Activated CD4-positive, alpha-beta T cell treated with anti-CD3 and anti-CD28 coated beads, Interleukin-10, Interleukin-2, amounts not matched to agents 100 ng/mL and 50 ng/mL, durations not matched to agents 16 hours and 8 hours (primary cell): ENCODE measurements at regions not wholly inside any gene's neighbourhood (a gene's known extent, or its start where the extent isn't known, plus 50 kb on each side); places are given as distances from the start of the nearest gene placed in this dataset.

Experiments used
- DNase-seq: peaks from one replicate; pipeline ENCODE4 v3.0.0-alpha.2; 2020

DNA sequence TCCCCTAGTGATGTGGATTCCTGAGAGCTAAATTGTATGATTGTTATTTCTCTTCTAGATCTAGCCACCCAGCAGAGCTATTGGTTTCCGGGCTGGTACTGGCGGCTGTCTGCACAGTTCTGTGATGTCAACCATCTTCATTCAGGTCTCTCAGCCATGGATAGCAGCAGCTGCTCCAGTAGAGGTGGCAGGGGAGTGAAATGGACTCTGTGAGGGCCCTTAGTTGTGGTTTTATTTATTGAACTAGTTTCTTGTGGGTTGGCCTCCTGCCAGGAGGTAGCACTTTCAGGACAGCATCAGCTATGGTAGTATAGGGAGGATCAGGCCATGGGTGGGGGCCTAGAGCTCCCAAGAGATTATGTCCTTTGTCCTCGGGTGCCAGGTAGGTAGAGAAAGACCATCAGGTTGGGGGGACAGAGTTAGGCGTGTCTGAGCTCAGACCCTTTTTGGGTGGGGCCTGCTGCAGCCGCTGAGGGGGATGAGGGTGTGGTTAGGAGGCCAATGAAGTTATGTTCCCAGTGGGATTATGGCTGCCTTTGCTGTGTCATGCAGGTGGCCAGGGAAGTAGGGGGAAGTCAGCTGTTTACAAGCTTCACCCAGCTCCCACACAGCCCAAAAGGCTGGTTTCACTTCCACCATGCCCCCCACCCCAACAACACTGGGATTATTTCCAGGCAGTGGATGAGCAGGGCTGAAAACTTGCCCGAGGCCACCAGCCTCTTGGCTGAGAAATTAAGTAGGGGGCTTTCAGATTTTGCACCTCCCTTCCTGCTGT is 55.1 kb upstream of the RGS4 start:
- no peak for DNase-seq

- no peak for DNase-seq
Measured at GRCh38 chr1:163006051-163006834, 62.9 kb upstream of the RGS4 start.

GRCh38 chr1:162997499-162998285 is 71.5 kb upstream of the RGS4 start:
- no peak for DNase-seq

DNA sequence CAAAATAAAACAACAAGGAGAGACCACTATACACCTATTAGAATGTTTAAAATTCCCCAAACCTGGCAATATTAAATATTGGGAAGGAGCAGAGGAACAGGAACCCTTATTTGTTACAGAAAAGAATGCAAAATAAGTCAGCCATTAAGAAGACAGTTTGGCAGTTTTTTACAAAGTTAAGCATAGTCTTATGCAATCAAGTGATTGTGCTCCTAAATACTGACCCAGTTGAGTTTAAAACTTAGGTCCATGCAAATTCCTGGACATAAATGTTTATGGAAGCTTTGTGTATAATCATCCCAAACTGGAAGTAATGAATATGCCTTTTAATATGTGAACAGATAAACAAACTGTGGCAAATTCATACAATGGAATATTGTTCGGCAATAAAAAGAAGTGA is 72.9 kb upstream of the RGS4 start:
- no peak for DNase-seq

- DNase-seq = no peak
Measured at GRCh38 chr1:162994921-162995320, 74.2 kb upstream of the RGS4 start.

- DNase-seq = no peak
Measured at GRCh38 chr1:162993846-162994245, 75.3 kb upstream of the RGS4 start.

DNA sequence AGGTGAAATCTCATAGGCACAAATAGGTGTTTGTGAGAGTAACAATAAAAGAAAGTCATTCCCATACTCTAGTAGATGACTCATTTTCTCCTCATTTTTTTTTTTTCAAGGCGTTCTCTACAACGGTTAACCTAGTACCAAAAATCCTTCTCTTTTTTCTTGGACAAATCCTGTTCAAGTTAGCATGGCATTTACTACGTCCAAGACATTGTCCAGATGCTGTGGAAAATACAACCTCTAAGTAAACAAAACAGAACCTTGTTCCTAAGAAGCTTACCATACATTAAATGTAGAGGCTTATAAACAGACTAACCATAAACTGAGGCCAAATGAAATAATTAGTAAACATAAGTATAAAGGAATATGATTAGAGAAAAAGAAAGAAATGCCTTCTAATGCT is 76.2 kb upstream of the RGS4 start:
- no peak for DNase-seq

GRCh38 chr1:162991444-162991843 is 77.7 kb upstream of the RGS4 start:
- DNase-seq = no peak

DNA sequence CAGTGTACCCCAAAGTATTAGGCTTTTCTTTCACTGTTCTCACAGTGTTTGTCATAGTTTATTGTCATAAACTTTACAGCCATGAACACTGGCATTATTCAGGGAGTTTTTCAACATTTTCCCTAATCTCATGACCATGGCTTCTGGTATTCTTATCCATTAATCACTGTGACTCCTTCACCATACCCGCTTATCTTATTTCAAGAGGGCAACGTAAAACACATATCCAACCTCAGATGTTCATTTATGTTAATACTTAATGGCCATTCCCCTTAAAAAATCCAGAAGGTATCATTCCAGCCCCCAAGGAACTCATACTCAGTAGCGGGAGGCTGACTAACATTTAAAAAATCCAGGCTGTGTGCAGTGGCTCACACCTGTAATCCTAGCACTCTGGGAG is 78.5 kb upstream of the RGS4 start:
- no peak for DNase-seq

DNA sequence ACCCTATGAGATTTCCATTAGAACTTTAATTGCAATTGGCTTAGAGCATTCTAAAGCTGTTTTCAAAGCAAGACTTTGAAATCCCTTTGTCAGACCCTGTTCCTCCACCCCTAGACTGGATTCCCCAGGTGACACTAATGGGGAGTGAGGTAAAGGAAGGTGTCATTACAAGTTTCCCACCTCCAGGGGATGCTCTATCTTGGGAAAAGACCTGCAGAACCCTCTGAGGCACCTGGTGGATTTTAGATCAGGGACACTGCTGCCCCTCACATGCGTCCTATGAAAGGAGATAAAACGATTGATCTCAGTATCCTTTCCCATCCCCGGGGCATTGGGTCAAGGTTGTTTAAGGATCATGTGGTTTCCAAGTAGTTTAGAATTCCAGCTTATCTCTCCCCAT is 80.3 kb upstream of the RGS4 start:
- DNase-seq = no peak

- no peak for DNase-seq
Measured at GRCh38 chr1:162987866-162988265, 81.3 kb upstream of the RGS4 start.

DNA sequence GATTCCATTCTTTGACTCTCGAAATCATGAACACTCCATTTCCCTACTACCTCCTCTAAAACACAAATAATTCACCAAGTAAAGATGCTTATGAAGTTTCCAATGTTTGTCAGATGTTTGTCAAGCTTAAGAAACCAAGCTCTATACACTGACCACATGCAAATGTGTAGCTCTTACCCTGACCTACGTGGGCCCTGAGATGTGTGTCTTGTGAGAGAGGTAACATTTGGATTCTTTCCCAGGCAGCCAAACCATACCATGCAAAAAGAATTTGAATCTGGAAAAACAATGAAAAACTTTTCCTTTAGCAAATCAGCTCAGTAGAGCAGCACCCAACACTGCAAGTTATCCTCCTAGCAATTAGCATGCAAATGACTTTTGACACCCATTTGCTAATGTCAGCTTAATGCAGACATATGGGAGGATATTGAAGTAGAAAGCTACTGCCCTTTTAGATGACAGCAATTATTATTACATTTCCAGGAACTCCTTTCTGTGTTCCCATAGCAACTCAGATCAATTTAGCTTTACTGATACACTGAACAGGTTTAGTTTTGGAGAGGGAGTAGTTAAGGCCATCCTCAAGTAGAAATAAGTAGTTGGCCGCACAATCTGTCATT is 83.2 kb upstream of the RGS4 start:
- DNase-seq = no peak

DNA sequence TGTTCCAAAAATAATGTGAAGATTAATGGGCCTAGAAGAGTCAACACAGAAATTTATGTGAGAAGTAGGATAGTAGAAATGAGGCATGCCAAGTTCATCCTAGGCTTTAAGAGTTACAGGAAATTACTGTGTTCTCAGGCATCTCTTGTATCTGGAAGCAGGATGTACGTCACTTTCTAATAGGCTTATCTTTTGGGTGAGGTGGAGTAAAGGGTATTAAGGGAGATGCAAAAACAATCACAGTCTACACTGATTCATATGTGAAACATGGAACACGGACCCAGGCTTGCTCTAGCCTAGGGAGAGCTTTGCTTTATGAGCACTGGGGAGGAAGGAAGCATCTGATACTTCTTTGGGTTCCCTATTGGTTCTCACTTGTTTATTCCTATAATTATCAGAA is 84.5 kb upstream of the RGS4 start:
- no peak for DNase-seq

DNA sequence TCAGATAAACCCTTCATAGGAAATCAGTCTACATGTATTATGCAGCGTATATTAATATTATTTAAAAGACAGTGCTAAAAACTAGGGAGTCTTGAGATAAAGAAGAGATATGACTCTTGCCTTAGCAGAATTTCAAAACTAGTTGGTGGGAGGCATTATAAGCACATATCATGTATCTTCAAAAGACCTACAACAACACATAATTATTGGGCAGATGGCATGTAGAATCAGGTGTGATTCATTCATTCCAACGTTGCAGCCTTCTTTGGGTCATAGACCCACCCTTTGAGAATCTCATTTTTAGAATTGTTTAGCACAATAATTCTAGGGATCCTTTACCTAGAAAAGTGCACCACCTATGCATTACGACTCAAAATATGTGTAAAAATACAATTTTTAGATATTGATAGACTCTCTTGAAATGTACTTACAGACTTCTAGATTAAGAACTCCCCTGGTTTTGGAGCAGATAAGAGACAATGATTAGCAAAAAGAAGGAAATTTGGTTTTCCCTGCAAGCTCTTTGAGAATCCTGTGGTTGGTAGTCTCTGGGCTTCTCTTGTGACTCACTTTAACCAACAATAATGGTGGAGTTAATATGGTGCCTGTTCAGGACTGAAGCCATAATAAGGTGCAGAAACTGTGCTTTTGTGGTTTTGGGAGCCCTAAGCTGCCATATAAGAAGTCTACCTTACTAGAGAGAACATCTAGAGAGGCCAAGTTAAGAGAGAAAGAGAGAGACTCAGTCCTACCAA is 85.3 kb upstream of the RGS4 start:
- DNase-seq = no peak

DNA sequence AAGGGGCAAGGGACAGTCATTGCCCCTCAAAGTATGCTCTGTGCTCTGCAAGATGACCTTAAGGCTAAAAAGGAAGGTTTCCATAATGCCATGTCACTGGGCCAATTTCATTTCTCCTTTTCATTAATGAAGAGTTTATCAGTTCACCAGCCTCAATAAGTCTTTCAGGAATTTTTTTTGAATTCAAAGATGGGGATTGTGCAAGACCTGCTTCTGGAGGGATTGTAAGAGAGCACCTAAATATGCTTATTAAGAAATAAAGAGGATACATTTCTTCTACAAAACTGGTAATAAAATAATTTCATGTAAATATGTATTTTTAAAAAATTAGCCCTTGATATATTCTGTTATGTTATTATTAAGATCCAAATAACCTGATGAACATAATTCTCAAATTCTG is 86.8 kb upstream of the RGS4 start:
- no peak for DNase-seq

DNA sequence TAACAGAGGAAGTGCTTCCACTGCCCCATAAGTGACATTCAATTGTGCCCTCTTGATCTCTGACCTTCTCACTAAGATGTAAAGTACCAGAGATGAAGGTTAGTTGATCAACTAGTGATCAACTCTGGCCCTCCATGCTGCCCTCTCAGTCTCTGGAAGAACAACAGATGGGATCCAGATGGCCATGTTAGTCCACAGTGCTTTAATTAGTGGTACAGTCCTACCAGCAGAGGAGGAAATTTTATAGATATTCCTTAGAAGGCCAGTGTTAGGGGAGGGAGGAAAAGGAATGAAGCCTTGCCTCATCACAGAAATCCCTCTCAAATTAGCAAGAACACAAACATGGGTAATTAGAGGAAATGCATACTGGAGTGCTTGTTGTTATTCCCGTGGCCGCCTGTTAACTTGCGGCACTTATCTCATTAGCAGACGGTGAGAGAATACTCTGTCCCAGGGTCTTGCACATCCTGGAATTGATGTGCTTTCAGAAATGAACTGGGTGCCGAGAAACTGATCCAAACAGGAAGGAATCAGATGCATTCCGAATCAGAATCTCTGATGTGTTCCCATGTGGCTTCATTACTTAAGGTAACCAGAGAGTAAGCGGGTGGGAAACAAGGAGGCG is 91.1 kb upstream of the RGS4 start:
- no peak for DNase-seq

GRCh38 chr1:162976628-162977027 is 92.5 kb upstream of the RGS4 start:
- DNase-seq = no peak

DNA sequence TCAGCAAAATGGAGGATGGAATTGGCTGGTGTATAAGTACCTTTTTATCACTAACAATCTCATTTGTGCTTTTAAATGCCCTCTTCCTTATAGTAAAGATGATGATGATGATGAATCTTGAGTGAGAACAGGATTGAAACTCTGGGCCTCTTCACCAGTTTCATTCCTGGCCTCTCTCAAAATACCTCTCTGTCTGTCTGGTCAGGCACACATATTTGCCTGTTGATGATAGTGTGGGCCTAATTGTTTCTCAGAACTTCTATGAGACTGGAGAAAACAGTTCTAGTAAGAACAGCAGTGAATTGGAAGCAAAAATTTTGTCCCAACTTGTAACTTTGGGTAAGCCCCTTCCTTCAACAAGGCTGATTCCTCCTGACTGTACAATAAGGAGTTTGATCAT is 94.4 kb upstream of the RGS4 start:
- no peak for DNase-seq

GRCh38 chr1:162973381-162973795 is 95.8 kb upstream of the RGS4 start:
- DNase-seq = no peak

DNA sequence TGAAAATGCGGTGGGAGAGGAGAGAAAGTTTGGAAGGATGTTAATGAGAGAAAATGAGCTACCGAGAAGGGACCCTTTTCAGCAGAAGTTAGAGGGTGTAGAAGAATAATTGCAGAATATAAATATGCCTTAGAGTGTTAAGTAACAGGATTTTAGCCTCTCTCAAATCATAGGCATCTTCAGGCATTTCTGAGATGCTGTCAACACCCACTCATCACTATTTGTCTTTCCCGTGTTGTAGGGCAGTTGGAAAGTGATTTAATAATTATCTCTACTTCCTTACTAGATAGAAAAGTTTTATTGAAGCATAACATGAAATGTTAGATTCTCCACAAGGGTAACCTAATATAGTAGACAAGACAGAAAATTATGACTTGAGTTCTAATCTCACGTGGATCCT is 96.4 kb upstream of the RGS4 start:
- DNase-seq = no peak

- no peak for DNase-seq
Measured at GRCh38 chr1:162970021-162970420, 99.1 kb upstream of the RGS4 start.

- no peak for DNase-seq
Measured at GRCh38 chr1:162966613-162967012, 102.5 kb upstream of the RGS4 start.
